ENCODE measurements at regions not wholly inside any gene's neighbourhood (a gene's known extent, or its start where the extent isn't known, plus 50 kb on each side); places are given as distances from the start of the nearest gene placed in this dataset.

DNA sequence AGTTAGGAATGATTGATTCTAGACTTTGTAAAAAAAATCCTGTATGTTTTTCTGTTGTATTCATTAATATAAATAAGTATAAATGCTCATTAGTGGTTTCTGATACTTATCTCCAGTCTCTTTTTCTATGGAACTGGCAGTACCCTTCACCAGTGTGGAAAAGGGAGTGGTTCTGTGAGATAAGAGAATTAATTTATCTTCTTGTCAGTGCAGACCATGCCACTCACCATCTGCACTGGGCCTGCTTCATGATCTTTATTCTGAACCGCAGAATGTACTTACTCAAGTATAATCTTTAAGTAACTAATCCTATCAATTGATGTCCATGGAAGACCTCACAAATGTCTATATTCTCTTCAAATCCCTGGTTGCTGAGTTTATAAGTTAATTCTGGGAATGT lies 836.1 kb upstream of the CDH8 start:
- Histone ChIP-seq H3K27ac (ENCODE audit: low read length) (no peak overlapping the region), H3K36me3 (ENCODE audit: insufficient read depth, low read length) (no peaks in the 10 kb centered on the region), H3K4me3 (ENCODE audit: low read length) (no peak overlapping the region), H3K4me2 (ENCODE audit: low read length) (no peak overlapping the region), H4K20me1 (ENCODE audit: insufficient read depth) (no peaks in the 10 kb centered on the region), H3K27me3 (ENCODE audit: insufficient read depth, low read depth, low read length) (no peaks in the 10 kb centered on the region), H3F3A (ENCODE audit: insufficient read depth, low read length, poor library complexity, severe bottlenecking) (no peaks in the 10 kb centered on the region), H3K79me2 (replicated peaks; ENCODE audit: insufficient read depth, low read length) (no peaks in the 10 kb centered on the region), H2AFZ (ENCODE audit: low read depth, low read length) (no peak overlapping the region), H3K9me3 (ENCODE audit: low read length) (no peaks in the 10 kb centered on the region), H3K9me2 (ENCODE audit: insufficient read depth, low read length) (no peaks in the 10 kb centered on the region), H3K9ac (ENCODE audit: low read length) (no peak overlapping the region)
- no peak for TF ChIP-seq EZH2 (IDR thresholded peaks at IDR 0.05; ENCODE audit: borderline replicate concordance, insufficient read depth, low read length, poor library complexity, severe bottlenecking)
- TF ChIP-seq SMC3 (conservative IDR thresholded peaks at IDR 0.05; ENCODE audit: poor library complexity): no peak
- TF ChIP-seq, protein P1, sequence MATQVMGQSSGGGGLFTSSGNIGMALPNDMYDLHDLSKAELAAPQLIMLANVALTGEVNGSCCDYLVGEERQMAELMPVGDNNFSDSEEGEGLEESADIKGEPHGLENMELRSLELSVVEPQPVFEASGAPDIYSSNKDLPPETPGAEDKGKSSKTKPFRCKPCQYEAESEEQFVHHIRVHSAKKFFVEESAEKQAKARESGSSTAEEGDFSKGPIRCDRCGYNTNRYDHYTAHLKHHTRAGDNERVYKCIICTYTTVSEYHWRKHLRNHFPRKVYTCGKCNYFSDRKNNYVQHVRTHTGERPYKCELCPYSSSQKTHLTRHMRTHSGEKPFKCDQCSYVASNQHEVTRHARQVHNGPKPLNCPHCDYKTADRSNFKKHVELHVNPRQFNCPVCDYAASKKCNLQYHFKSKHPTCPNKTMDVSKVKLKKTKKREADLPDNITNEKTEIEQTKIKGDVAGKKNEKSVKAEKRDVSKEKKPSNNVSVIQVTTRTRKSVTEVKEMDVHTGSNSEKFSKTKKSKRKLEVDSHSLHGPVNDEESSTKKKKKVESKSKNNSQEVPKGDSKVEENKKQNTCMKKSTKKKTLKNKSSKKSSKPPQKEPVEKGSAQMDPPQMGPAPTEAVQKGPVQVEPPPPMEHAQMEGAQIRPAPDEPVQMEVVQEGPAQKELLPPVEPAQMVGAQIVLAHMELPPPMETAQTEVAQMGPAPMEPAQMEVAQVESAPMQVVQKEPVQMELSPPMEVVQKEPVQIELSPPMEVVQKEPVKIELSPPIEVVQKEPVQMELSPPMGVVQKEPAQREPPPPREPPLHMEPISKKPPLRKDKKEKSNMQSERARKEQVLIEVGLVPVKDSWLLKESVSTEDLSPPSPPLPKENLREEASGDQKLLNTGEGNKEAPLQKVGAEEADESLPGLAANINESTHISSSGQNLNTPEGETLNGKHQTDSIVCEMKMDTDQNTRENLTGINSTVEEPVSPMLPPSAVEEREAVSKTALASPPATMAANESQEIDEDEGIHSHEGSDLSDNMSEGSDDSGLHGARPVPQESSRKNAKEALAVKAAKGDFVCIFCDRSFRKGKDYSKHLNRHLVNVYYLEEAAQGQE (IDR thresholded peaks at IDR 0.05; ENCODE audit: borderline replicate concordance): no peak
- TF ChIP-seq EP300 (conservative IDR thresholded peaks at IDR 0.05; ENCODE audit: poor library complexity, severe bottlenecking): no peak
- no peak for TF ChIP-seq TAF1 (IDR thresholded peaks at IDR 0.05; ENCODE audit: low read depth)
- TF ChIP-seq POLR2AphosphoS5 (IDR thresholded peaks at IDR 0.05): no peak
- no peak for TF ChIP-seq MXI1 (conservative IDR thresholded peaks at IDR 0.05; ENCODE audit: poor library complexity, severe bottlenecking)
- TF ChIP-seq RAD21 (conservative IDR thresholded peaks at IDR 0.05): no peak
- TF ChIP-seq, protein P2, sequence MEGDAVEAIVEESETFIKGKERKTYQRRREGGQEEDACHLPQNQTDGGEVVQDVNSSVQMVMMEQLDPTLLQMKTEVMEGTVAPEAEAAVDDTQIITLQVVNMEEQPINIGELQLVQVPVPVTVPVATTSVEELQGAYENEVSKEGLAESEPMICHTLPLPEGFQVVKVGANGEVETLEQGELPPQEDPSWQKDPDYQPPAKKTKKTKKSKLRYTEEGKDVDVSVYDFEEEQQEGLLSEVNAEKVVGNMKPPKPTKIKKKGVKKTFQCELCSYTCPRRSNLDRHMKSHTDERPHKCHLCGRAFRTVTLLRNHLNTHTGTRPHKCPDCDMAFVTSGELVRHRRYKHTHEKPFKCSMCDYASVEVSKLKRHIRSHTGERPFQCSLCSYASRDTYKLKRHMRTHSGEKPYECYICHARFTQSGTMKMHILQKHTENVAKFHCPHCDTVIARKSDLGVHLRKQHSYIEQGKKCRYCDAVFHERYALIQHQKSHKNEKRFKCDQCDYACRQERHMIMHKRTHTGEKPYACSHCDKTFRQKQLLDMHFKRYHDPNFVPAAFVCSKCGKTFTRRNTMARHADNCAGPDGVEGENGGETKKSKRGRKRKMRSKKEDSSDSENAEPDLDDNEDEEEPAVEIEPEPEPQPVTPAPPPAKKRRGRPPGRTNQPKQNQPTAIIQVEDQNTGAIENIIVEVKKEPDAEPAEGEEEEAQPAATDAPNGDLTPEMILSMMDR (IDR thresholded peaks at IDR 0.05; ENCODE audit: poor library complexity, severe bottlenecking): no peak

DNA sequence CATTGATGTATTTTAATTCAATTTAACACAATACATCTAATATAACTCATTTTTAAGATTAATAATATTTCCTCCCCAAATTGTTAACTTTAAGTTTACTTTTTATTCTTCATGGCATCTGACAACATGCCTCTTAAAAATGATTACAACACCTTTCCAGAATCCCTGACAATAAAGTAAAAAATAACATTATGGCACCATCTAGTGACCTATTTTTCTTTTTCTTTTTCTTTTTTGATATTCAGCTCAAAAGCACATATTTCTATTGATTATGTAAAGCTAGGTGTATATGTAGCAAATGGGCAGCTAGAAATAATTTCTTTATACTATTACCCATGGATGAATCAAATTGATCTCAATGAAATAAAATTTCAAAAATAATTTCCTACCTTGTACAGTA lies 834.3 kb upstream of the CDH8 start:
- no peaks in the 10 kb centered on the region for H3K9me2 ChIP-seq (ENCODE audit: insufficient read depth, low read length)
- no peaks in the 10 kb centered on the region for H3K79me2 ChIP-seq (replicated peaks; ENCODE audit: insufficient read depth, low read length)
- no peaks in the 10 kb centered on the region for H3K9me3 ChIP-seq (ENCODE audit: low read length)
- H3K27me3 ChIP-seq (ENCODE audit: insufficient read depth, low read depth, low read length): no peaks in the 10 kb centered on the region
- H4K20me1 ChIP-seq (ENCODE audit: insufficient read depth): no peaks in the 10 kb centered on the region
- no peak overlapping the region for H3K4me3 ChIP-seq (ENCODE audit: low read length)
- no peak overlapping the region for H2AFZ ChIP-seq (ENCODE audit: low read depth, low read length)
- no peak overlapping the region for H3K27ac ChIP-seq (ENCODE audit: low read length)
- H3K9ac ChIP-seq (ENCODE audit: low read length): no peak overlapping the region
- no peaks in the 10 kb centered on the region for H3F3A ChIP-seq (ENCODE audit: insufficient read depth, low read length, poor library complexity, severe bottlenecking)
- H3K4me2 ChIP-seq (ENCODE audit: low read length): no peak overlapping the region
- no peaks in the 10 kb centered on the region for H3K36me3 ChIP-seq (ENCODE audit: insufficient read depth, low read length)
- no peak for TF ChIP-seq POLR2AphosphoS5 (IDR thresholded peaks at IDR 0.05)
- peak; percentile 81 for TF ChIP-seq SMC3 (conservative IDR thresholded peaks at IDR 0.05; ENCODE audit: poor library complexity)
- TF ChIP-seq MXI1 (conservative IDR thresholded peaks at IDR 0.05; ENCODE audit: poor library complexity, severe bottlenecking): no peak
- no peak for TF ChIP-seq EP300 (conservative IDR thresholded peaks at IDR 0.05; ENCODE audit: poor library complexity, severe bottlenecking)
- TF ChIP-seq, protein P1 (IDR thresholded peaks at IDR 0.05; ENCODE audit: borderline replicate concordance): no peak
- TF ChIP-seq EZH2 (IDR thresholded peaks at IDR 0.05; ENCODE audit: borderline replicate concordance, insufficient read depth, low read length, poor library complexity, severe bottlenecking): no peak
- TF ChIP-seq TAF1 (IDR thresholded peaks at IDR 0.05; ENCODE audit: low read depth): no peak
- peak; percentile 81 for TF ChIP-seq RAD21 (conservative IDR thresholded peaks at IDR 0.05)
- TF ChIP-seq, protein P2 (IDR thresholded peaks at IDR 0.05; ENCODE audit: poor library complexity, severe bottlenecking): peak; percentile 72
